Hippocampal formation (tissue), 2 donors: ENCODE measurements at regions not wholly inside any gene's neighbourhood (a gene's known extent, or its start where the extent isn't known, plus 50 kb on each side); places are given as distances from the start of the nearest gene placed in this dataset.
"Not testable (repeated sequence)": the region's sequence is repeated elsewhere in the genome, so short reads cannot be mapped to it uniquely, and the experiment has no call there.

Experiments
- DNase-seq, 2 donors: peaks; one replicate each; lab custom pipeline; 2025; lab: John Stamatoyannopoulos, UW

- no peak for DNase-seq
Observed at GRCh38 chr20:59460352-59460751, 144.0 kb upstream of the PHACTR3 start.

DNA sequence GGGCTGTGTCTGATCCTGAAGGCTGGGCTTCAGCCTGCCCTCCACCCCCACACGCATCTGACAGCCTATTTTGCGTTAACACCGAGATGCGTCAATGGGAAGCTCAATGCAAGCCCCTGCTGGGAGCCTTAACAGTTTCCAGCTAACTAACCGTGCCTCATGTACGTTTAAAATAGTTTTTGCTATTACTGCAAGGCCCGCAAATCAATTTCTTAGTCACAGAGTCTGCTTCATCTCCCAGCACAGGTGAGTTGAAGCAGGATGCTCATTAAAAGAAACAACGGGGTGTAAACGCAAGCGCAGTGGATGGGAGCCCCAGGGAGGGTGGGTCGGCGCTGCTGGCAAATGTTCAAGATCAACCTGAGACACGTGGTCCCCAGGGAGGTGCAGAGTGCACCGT is 142.8 kb upstream of the PHACTR3 start:
- no peak for DNase-seq

DNA sequence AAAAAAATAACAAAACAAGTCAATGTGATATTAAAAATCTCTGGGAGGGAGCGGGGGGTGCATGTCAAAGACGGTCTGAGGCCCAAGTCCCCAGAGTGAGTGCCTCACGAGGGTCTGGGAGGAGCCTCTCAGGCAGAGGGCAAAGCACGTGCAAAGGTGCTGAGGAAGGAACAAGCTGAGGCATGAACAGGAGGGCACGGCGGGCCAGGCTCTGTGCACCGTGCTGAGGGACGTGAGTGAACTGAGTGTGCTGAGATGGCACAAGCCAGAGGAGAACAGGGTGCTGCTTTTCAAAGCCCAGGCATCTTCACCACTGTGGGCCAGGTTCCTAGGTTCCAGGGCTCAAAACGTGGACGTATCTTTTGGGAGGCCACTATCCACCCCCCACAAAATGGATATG is 142.1 kb upstream of the PHACTR3 start:
- no peak for DNase-seq

DNA sequence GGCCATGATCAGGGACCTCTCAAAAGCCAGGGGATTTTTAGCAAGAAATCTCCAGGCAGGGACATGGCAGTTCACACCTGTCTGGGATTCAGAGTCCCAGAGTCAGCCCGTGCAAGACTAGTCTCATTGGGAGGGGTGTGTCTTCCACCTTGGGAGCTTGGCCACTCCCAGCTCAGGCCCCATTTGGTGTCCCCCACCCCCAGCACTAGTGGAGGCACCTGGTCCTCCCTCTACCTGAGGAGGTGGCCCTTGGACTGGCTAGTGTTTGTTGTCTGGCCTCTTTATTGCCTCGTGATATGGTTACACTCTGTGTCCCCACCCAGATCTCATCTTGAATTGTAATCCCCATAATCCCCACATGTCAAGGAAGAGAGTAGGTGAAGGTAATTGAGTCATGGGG is 140.8 kb upstream of the PHACTR3 start:
- DNase-seq = no peak

- no peak for DNase-seq
Observed at GRCh38 chr20:59466107-59466815, 138.1 kb upstream of the PHACTR3 start.

DNA sequence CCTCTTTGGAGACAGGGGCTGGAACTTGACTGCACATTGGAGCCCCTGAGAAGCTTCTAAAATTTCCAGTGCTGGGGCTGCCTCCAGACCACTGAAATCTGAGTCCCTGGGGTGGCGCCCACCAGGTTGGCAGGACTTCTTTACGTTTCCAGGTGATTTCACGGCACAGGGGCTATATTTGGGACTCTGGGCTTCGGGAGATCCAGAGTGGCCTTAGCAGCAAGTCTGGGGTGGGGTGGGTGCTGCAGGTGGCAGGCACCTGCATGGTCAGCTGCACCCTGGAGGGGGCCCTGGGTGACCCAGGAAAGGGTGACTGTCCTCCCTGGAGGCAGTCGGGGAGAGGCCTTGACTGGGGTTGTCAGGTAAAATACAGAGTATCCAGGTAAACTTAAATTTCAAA is 135.5 kb upstream of the PHACTR3 start:
- DNase-seq = no peak

DNA sequence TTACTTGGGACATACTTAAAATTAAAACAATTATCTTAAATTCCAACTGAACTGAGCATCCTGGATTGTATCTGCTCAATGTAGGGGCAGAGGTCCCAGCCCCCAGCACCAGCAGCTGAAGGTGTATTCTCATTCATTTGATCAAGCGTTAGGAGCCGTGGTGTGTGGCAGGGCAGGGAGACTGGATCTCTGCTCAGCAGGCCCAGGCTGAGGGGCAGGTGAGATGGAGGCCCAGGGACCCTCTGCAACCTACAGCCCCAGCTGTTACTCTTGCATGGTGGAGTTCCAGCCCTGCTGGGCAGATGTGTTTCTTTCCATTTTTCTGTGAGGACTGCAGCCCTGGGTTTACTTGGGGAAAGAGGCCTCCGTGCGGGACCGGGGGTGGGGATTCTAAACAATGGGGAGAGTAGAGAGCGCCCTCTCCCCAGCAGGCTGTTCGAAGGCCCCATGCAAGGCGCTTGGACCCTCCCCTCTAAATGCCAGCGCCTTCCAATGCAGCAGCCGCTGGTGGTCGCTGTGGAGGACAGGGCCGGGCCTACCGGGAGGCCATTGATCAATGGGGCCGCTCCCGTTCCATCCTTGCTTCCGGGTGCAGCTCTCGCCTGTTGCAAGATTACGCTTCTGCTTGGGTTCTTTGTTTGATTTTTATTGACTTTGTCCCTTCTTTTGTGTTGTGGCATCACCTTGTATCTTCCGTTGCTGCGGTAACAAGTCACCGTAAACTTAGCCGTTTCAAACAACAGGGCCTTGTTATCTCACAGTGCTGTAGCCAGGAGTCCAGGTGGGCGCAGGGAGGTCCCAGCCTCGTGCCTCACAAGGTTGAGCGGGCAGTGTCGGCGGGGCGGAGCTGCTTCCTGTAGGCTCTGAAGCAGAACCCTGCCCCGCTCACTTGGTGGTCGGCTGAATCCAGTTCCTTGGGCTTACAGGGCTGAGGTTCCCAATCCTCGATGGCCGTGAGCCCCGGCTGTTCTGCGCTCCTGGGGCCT is 134.8 kb upstream of the PHACTR3 start:
- DNase-seq = no peak

- DNase-seq = no peak
Observed at GRCh38 chr20:59470521-59470920, 133.8 kb upstream of the PHACTR3 start.

DNA sequence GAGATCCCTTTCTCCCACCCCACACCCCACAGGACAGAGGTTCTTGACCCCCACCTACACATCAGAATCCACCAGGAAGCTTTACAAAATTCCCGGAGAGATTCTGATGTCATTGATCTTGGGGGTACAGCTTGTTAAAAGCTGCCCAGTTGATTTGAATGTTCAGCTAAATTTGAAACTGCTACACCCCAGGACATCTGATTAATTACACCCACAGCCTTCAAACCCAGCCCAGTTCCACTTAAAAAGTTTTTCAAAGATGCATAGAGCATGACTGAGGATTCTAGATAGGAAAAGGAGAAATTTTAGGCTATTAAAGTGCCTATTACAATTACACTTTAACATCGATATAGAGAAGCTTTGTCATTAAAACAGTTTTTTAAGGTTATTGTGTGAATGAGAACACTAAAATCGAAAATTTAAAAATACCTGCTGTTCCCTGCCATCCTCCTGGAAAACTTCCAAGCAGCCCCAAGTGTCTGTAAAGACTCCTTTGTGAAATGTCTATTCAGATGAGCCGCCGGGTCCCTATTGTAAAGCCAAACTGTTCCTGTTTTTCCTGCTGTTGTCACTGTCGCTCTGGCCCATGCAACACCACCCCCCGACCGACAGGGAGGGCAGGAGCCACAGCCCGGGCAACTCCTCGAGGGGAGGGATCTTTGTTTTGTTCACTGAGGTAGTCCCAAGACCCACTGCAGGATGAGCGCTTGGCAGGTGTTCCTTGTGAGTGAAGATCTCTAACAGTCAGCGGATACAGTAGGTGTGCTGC is 132.5 kb upstream of the PHACTR3 start:
- DNase-seq = no peak

GRCh38 chr20:59473742-59474141 is 130.6 kb upstream of the PHACTR3 start:
- DNase-seq = no peak

DNA sequence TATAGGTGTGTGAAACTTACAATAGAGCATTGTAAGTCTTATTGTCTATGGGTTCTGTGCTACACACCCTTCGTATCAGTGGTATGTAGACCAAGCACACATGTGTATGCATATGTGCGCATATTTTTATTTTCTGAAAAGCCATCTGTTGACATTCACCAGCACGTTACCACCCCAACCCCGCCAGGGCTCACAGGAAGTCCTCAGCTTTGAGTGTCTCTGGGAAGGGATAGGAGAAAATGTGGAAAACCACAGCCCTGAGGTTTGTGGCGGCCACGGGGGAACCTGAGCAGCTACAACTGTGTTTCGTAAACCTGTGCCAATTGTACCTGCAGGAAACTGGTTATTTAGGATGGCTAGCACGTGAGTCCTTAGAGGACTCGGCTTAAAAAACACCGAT is 123.3 kb upstream of the PHACTR3 start:
- no peak for DNase-seq

DNA sequence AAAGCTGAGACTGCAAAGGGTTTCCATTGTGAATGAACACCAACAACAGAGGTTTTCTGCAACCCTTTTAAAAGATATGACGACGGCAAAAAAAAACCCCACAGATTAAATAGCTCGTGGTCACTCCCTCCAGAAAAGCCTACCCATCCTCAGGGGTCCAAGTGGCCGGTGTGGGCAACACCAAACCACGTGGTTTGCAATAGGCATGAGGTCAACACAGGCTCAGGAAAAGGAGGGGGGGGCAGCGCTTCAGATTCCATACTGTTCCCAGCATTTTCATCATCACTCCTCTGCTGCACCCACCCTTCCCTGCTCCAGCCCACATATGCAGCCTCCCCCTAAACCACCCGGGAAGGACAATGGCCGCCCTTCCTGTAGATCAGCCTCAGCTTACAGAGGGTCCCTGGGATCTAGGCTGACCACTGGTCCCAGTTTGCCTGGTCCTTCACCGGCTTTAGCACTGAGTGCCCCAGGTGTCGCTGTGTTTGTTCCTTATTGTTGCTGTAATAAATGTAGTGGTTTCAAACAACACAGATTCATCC is 122.8 kb upstream of the PHACTR3 start:
- DNase-seq = no peak

- no peak for DNase-seq
Observed at GRCh38 chr20:59482351-59483187, 121.8 kb upstream of the PHACTR3 start.

DNA sequence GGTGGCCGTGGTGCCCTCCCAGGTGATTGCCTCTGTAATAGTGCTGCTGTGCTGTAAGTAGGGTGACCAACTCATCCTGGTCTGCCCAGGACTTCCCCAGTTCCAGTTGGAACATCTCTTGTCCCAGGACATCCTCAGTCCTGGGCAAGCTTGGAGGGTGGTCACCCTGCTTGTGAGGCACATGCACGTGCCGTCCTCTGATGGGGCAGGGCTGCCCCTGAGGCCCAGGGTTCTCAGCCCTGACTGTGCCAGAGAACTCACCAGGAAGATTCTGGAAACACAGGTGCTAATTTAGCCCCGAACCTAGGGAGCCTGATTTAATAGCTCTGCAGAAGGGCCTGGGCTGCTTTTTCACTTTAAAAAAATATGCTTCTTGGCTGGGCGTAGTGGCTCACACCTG is 120.9 kb upstream of the PHACTR3 start:
- no peak for DNase-seq

DNA sequence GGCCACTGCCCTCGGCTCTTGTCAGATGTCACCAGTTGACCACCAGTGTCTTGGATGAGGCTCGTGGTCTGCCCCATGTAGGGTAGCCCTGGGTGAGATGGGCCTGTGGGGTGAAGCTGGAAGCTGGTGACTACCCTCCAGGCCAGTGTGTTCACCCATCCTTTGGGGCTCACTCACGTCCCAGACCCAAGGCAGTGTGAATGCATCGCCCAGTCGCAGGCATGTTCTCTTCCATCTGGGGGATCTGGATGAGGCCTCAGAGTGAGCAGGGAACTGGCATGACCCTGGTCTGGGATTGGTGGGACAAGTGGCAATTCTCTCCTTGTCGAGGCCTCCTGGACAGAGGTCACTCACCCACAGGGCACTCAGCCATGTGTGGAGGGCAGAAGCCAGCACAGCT is 120.1 kb upstream of the PHACTR3 start:
- DNase-seq = no peak

DNA sequence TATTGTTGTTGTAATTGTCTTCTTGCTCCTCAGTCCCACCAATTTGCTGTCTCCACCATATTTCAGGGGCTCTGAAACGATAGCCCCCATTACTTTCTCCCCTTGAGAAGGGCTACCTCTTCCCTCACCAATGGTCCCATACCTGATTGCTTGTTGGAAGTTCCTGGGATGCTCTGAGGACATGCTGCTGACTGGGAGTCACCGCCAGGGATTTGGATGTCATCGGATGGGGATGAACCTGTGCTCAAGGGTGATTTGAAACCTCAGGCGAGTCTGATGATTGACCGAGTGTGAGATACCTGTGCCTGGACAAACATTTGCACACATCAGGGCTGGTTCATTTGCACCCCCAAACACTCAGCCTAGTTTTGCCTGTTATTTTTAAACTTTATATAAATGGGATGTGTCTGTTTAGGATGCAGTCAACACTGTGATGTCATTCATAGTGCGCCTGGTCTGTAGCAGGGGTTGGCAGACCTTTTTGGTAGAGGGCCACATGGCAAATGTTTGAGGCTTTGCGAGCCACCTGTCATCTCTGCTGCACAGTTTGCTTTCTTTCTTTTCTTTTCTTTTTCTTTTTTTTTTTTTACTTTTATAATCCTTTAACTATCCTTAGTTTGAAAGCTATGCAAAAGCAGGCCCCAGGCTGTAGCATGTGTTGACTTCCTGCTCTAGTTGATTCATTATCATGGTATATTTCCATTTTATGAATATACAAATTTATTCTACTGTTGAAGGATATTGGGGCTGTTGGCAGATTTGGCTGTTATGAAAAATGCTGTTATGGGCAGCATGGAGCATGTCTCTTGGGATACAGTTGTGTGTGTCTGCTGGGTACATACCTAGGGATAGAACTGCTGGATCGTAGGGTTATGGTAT is 118.5 kb upstream of the PHACTR3 start:
- DNase-seq = no peak

GRCh38 chr20:59488459-59488858 is 115.9 kb upstream of the PHACTR3 start:
- not testable (repeated sequence) for DNase-seq

GRCh38 chr20:59490196-59491004 is 113.9 kb upstream of the PHACTR3 start:
- not testable (repeated sequence) for DNase-seq

GRCh38 chr20:59491884-59492283 is 112.5 kb upstream of the PHACTR3 start:
- DNase-seq = no peak
